Activated naive CD8-positive, alpha-beta T cell treated with anti-CD3 and anti-CD28 coated beads, Interleukin-2, amount 50 U/mL, for 16 hours (primary cell): ENCODE measurements at regions not wholly inside any gene's neighbourhood (a gene's known extent, or its start where the extent isn't known, plus 50 kb on each side); places are given as distances from the start of the nearest gene placed in this dataset.

Experiments
- DNase-seq: peaks from one replicate; pipeline ENCODE4 v3.0.0-alpha.2; 2020; ENCODE audit warnings: low read depth, low spot score

DNA sequence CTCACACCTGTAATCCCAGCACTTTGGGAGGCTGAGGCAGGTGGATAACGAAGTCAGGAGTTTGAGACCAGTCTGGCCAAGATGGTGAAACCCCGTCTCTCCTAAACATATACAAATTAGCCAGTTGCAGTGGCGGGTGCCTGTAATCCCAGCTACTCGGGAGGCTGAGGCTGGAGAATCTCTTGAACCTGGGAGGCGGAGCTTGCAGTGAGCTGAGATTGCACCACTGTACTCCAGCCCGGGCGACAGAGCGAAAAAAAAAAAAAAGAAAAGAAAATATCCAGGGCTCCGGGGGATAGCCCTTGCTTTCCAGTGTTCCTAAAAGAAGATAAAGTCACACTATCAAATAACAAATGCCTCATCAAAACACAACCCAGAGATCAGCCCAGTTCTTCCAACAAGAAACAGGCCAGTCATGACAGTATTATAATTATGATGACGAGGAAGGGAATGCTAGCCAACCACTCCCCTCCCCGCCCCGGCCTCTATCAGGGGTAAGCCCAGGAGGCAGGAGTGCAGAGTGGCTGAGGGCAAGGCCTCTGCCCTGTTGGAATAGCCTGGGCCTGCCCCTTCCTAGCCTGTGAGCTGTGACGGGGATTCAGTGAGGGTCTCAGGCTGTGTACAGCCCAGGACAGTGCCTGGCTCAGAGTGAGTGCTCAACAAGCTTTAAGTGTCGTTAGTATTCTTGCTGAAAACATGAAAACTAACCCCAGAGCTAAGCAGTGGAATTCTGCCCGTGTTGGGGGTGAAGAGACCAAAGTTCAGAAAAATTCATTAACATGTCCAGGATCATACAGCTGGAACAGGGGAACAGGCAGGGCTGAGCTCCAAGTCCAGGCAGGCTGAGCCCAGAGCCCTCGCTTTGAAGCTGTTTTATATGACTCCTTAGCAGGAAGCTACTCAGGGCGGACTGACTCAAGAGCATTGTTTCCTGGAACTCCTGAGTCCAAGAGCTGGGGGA is 54.3 kb downstream of the FAM241B start:
- no peak for DNase-seq

DNA sequence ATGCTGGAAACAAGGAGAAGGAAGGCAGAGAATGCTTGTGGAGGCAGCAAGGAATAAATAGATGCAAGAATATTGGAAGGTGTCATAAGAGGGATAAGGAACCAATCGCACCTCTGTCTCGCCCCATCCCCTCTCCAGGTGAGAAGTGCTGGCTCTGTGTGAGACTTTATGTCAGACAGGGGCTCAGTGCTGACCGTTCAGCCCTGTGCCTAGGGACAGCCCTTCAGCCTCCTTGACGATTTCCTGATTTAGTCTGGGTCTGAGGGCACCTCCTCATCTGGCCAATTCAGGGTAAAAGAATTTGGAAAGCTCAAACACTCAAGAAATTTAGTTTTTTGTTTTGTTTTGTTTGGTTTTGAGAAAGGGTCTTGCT is 54.9 kb downstream of the FAM241B start:
- no peak for DNase-seq

DNA sequence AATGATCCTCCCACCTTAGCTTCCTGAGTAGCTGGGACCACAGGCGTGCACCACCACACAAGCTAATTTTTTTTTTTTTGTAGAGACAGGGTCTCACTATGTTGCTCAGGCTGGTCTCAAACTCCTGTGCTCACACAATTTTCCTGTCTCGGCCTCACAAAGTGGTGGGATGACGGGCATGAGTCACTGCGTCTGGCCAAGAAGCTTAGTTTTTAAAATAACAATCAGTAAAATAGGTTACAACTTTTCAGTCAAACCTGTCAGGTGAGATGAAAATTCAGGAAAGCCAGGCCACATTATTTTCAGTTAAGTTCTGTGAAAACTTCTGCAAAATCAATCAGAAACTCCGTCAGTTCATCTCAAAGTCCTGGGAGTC is 55.4 kb downstream of the FAM241B start:
- DNase-seq = no peak

DNA sequence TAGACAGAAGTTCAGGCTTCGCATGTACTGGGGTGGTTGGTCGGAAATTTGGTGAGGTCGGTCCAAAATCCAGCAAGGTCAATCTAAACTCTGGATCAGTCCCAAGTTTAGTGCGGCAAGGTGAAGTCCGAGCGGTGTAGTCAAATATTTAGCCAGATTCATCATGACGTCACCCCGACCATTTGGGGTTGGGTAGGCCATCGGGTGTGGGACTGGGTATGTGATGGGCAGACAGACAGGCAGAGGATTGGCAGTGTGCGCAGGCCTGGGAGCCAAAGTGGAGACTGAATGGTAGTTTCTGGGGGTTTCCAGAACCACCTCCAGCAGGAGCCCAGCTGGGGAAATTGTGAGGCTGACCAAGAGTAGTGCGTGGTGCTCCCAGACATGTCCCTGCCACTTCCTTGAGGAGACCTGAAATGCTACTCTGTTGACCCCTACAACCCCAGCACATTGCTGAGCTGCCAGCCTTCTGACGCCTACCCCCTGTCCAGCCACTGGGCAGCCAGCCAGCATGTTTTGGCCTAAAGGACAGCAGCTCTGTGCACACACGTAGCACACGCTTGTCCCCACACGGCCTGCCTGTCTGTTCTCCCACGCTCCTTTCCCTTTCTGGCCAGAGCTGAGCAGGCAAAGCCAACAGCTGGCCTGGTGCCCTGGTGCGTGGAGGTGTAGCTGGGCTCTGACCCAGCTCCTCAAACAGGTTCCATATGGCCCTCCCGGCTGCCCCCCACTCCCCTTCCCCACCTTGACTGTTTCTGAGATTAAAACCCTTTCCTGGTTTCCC is 55.9 kb downstream of the FAM241B start:
- DNase-seq = no peak

DNA sequence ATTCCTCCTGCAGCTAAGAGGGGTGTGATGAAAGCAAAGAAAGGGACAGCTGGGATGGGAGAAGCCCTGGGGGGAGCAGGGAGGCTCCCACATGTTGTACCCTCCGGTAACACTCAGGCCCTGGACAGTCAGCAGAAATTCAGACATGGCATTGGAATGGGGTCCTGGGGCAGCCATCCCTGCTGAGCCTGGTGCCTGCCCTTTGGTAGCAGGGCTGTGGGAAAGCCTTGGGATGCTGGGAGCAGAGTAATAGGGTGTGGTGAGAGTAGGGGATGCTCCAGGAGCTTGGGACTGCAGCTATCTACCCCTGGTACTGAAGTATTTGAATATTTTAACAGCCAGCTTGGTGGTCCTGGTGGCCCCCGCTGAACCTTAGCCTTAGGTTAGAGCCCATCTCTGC is 56.8 kb downstream of the FAM241B start:
- DNase-seq = no peak

DNA sequence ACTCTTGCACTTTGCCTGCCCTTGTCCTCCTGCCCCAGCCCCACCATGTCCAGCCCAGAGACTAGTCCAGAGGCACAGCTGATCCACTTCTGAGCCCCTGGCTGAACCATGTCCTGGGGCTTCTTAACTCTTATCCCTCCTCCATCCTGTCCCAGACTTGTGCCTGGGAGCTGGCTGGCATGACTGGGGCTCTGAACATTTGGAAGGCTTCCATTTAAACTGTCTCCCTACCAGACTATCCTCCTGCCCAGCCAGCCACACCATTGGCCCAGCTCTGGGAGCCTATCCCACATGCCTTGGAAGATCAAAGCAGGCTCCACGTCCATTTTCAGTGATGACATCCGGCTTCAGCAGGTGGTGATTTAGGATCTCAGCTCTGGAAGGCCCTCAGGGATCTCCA is 57.4 kb downstream of the FAM241B start:
- no peak for DNase-seq

DNA sequence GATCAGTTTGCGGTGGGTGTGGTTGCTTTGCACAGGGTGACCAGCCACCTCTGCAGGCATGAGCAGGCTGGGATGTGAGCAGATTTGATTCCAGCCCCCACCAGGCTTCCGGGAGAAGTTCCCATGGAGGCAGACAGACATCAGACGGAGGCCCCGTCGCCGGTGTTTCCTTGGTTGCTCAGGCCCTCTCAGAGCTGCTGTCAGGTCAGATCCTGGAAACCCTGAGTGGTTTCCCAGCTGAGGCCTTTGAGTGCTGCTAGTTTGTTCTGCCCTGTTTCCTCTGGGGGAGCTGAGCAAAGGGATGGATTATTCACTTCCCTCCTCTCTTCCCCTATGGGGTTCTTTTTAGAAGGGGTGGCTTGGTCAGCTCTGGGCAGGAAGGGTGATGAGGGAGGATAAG is 62.2 kb downstream of the FAM241B start:
- no peak for DNase-seq

DNA sequence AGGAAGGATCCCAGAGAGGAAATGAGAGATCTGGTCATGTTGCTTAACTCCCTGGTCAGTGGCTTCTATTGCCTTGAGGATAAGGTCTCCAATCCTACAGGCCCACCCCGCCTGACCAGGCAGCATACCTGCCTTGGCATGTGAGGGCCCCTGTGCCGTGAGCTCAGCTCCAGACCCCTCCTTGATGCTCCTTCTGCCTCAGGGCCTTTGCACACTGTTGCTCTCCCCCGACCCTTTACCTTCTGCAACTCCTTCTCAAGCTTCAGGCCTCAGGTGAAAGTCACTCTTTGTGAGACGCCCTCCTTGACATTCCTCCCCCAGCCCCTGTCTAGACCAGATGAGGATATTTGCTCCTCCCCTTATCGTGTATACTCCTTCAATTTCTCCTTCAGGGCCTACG is 62.8 kb downstream of the FAM241B start:
- no peak for DNase-seq

DNA sequence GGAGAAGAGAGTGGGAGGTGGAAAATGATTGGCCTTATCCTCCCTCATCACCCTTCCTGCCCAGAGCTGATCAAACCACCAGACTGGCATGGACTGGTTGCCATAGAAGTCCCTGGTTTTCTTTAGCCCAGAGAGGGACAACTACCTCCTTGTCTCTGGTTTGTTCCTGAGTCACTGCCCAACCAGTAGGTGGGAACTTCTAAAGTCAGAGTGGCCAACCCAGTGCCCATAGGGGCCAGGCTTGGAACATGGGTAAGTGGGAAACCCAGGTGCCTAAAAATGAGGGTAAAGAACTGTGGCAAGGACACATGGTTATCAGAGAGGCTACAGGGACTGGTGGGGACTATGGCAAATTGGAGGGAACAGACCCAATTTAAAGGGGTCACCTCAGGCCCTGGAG is 63.8 kb downstream of the FAM241B start:
- no peak for DNase-seq

DNA sequence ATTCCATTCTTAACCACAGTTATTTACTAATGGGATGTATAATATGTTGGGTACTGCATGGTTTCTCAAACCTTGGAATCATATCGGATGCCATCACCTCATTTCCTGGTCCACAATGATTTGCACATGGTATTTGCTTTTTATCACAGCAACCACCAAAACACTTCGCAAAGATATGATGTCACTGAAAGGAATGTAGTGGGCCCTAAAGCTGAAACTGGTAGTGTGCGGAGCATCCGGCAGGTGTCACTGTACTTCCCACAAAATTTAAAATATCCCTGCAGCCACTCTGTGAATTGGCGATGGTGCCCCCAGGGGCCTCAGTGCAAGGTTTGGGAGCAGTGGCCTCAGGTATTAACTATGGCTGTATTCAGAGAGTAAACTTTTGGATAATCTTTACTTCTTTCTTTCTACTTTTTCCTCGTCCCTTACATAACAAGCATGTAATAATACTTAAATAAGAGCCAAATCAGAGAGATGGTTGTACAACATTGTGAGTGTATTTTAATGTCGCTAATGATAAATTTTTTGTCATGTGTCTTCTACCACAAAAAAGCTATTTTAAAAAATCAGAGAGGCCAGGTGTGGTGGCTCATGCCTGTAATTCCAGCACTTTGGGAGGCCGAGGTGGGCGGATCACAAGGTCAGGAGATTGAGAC is 66.2 kb downstream of the FAM241B start:
- DNase-seq = no peak

DNA sequence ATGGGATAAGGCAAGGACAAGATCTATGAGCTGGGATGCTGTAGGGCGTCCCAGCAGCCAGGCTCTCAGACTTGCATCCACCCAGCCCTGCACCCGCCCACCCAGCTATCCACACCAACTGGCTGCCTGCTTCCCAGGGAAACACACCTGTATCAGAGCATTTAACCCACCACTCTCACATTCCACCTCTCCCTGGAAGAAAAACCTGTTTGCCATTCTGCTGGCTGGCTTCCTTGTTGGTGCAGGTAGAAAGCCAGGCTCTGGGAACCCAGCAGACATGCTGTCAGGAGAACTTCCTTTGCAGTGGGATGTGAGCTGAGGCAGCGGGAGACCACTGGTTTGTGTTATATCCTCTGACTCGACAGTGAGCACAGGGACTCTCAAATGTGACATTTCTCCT is 67.0 kb downstream of the FAM241B start:
- DNase-seq = no peak

DNA sequence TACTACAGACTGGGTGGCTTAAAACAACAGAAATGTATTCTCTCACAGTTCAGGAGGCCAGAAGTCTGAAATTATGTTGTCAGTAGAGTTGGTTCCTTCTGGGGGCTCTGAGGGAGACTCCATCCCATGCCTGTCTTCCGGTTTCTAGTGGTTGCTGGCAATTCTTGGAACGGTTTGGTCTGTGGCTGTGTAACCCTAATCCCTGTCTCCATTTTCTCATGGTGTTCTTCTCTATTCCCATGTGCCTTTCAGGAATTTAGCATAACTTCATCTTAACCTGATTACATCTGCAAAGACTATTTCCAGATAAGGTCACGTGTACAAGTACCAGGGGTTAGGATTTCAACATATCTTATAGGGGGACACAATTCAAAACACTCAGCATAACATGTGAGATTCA is 73.2 kb downstream of the FAM241B start:
- no peak for DNase-seq

DNA sequence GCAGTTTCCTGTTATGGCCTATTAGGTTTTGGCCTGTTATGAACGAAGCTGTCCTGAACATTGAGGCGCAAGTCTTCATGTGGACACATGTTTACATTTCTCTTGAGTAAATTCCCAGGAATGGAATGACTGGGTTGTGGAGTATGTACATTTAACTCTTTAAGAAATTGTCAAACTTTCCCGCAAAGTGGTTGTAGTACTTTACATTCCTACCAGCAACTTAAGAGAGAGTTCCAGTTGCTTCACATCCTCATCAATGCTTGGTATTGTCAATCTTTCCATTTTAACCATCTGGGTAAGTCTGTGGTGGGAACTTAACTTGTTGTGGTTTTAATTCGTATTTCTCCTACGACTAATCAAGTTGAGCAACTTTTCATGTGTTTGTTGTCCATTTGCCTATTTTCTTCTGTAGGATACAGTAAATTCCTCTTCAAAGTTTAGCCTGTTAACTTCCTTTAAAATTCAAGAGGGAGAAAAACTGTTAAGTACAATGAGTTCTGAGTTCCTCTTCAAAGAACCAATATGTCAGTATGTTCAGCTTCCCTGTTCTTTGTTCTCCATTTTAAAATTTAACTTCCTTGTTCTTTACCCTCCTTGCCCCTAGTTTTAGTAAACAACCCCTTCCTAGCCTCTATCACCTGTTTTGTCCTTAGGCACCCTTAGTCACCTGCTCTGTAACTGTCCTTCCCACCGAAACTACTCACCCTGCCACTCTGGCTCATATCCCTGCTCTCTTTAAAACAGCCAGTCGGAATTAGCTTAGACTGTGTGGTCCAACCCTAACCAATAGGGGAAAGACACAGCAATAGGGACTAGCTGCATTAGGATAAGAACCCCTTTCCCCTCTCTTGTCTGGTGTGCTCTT is 74.0 kb downstream of the FAM241B start:
- no peak for DNase-seq

DNA sequence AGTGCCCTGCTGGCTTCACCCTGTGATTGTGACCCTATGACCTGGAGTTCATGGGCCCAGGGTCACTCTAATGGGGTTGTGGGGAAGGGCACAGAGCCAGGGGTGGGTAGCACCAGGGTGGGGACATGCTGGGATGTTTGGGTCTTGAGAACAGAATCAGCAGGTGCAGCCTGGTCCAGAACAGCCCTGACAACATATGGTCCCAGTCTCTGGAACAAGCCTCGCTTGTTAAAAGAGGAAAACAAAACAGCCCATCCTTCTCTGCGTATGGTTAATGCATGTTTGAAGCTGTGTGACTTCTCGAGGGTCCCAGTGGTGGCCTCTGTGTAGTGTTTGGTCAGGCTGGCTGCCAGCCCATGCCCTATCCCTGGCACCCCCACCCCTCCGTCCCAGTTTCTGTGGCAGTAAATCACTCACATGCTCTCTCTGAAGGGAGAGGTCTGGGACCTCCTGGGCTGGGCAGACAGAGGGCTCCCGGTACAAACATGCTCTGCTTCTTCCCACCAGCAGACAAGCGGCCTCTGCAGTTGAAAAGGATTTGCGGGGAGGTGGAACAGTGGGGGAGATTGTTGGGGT is 79.4 kb downstream of the FAM241B start:
- no peak for DNase-seq

DNA sequence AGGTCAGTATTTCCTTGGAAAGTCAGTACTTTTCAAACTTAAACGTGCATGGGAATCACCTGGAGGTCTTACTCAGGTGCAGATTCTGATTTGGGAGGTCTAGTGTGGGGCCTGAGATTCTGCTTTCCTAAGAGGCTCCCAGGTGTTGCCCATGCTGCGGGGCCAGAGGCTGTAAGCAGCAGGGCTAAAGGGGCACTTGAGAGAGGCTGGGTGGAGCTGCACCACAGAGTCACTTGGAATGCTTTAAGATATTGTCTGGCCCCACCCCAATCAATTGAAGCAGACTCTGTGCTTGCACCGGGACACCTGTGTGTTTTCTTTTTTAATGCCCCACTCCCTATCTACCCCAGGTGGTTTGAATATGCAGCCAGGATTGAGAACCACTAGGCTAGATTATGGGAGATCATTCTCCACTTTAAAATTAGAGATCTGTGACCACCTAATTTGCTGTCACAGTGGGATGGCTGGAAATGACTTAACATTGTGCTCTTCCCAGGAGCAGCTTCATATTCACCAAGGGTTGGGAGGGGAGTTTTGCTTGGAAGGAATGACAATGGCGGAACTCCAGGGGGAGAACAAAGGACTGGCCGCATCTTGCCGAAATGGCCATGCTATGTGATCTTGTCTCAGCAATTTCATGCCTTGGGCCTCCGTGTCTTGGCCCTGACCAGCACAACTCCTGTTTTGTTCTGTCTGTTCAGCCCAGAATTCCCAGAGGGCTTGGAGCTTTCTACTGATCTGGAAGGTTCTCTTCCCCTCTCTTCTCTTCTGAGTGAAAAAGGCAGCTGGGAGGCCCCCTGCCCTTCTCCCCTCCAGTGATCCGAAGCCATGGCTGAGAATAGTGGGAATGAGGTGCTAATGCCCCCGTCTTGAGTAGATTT is 80.2 kb downstream of the FAM241B start:
- no peak for DNase-seq

DNA sequence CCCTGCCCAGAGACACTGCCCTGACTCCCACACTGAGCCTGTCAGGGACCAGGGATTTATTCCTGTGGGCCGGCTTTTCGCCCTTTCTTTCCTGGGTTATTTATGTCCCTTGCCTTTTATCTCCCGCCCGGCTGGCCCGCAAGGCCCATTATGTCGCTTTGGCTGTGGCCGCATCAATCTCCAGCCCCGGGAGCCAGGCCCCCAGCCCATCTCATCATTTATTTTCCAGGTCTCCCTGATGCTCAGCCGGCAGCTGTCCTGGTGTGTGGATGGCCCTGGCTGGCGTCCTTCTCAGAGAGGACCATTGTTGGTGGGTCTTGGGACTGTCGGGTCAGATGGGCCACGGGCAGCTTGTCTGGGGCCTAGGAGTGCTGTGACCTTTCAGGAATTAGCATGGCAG is 82.3 kb downstream of the FAM241B start:
- DNase-seq = no peak

DNA sequence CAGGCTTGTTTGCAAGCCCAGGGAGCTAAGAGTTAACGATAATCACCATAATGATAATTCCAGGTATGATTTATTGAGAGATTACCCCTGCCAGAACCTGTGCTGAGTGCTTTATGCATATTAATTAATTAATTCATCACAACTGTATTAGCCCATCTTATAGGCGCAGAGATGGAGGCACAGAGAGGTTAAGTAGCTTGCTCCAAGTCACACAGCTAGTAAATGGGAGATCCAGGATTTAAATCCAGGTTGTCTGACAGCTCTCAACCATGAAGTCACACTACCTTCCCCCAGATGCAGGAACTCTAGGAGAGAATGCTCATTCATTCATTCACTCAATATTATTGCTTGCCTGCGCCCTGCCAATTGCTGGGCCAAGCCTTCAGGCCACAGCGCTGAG is 84.5 kb downstream of the FAM241B start:
- no peak for DNase-seq

DNA sequence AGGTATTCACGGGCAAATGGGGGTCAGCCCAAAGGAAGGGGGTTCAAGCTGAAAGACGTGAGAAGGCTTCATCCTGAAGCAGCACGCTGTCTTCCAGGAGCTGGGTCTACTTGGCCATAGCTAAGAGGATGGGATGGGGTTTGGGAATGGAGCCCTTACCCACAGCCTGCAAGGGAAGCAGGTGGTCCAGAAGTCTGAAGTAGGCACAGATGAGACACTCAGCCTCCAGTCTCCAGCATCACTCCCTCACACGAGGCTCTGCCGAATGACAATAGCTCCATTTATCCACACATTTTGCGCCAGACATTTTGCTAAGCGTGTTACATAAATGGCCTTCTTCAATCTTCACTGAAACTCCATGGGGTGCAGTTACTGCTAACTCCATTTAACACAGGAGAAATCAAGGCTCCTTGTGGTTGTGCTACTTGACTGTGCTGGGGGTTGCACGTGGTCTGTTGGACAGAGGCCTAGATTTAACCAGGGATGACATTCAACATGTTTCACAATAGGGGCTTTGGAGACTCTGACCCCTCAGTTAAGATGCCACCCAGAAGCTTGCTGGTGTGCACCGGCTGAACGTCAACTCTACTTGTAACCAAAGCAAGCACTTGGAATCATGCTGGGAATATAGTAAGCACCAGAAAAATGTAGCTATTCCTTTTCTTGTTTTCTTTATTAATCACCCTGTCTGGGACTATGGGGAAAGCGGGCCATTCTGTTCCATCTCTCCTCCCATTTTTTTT is 85.3 kb downstream of the FAM241B start:
- DNase-seq = no peak

DNA sequence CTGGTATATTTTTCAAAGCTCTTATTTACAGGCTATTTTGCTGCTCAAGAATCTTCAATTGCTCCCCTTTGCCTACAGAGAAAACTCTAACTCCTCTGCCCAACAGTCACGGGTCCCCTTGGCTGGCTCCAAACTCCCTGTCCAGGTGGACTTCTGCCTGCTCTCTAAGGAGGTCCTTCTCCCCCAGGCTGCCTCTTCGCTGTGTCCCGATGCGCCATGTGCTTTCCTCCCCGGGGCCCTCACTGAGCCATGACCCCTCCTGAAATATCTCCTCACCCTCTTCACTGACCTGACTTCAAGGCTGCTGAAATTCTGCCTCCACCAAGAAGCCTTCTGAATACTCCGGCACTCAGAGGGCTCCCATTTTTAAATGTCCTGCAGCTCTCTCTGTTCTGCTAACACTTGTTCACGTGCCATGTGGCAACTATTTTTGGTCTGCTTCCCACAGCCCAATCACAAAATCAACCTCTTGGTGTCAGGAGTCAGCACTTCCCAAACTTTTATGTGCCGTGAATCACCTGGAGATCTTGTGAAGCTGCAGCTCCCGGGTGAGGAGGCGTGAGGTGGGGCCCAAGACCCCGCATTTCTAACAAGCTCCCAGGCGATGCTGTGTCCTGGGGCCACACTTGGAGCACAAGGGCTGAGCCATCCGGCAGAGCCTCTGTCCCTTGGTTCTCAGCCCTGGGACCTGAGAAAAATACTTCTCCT is 85.7 kb upstream of the COL13A1 start:
- DNase-seq = no peak
